WTC11 (cell line): ENCODE measurements at regions not wholly inside any gene's neighbourhood (a gene's known extent, or its start where the extent isn't known, plus 50 kb on each side); places are given as distances from the start of the nearest gene placed in this dataset.

Experiments used
- ATAC-seq: fragments of 200-7000 bp; cut with Tn5 transposase; 2 replicates; pipeline ENCODE4 v1.10.0; 2021; ENCODE audit warnings: mild to moderate bottlenecking, moderate library complexity
- CTCF ChIA-PET: fragments of 300-600 bp; sonication (Branson Sonifier 250); formaldehyde crosslinking; loops from one replicate; lab custom pipeline; 2021; ENCODE audit warnings: antibody characterized with exemption; lab: Charles Lee
- POLR2A ChIA-PET: fragments of 350-600 bp; sonication (Branson Sonifier 250); formaldehyde crosslinking; loops from one replicate; lab custom pipeline; 2021; ENCODE audit warnings: antibody characterized with exemption; lab: Charles Lee
- DNase-seq: peaks from one replicate; pipeline ENCODE4 v3.0.0; 2021; ENCODE audit warnings: low spot score
- H3K27ac Mint-ChIP-seq: 2 replicates; pipeline ENCODE4 v1.8.0; 2021; ENCODE audit warnings: mixed read lengths
- H3K27me3 Mint-ChIP-seq: 2 replicates; pipeline ENCODE4 v1.8.0; 2021; ENCODE audit warnings: low read depth, mild to moderate bottlenecking, moderate library complexity, mixed read lengths
- H3K36me3 Mint-ChIP-seq: 2 replicates; pipeline ENCODE4 v1.8.0; 2021; ENCODE audit warnings: mixed read lengths
- H3K4me1 Mint-ChIP-seq: 2 replicates; pipeline ENCODE4 v1.8.0; 2022; ENCODE audit warnings: mixed read lengths
- H3K4me3 Mint-ChIP-seq: 2 replicates; pipeline ENCODE4 v1.8.0; 2021; ENCODE audit warnings: mild to moderate bottlenecking, moderate library complexity, mixed read lengths
- H3K9me3 Mint-ChIP-seq: 2 replicates; pipeline ENCODE4 v1.8.0; 2021; ENCODE audit warnings: mixed read lengths
- ATF2 ChIP-seq: sonication (generic); formaldehyde crosslinking; IDR thresholded peaks from 2 replicates; pipeline ENCODE4 v1.8.1; 2022; ENCODE audit warnings: low read depth, missing genetic modification reagents, borderline replicate concordance
- CTCF ChIP-seq: fragments of 200-600 bp; IDR thresholded peaks from 2 replicates; pipeline ENCODE4 v1.8.0; 2022; ENCODE audit warnings: antibody characterized with exemption
- E2F4 ChIP-seq: sonication (generic); formaldehyde crosslinking; IDR thresholded peaks from 2 replicates; pipeline ENCODE4 v1.8.1; 2022; ENCODE audit warnings: low read depth, mild to moderate bottlenecking, moderate library complexity, missing genetic modification reagents, borderline replicate concordance
- ERG ChIP-seq: fragments of 250-450 bp; sonication (Bioruptor Pico); IDR thresholded peaks from 2 replicates; pipeline ENCODE4 v1.8.0; 2021; ENCODE audit warnings: mild to moderate bottlenecking
- KAT7 ChIP-seq: sonication (generic); formaldehyde crosslinking; IDR thresholded peaks from 2 replicates; pipeline ENCODE4 v1.8.1; 2023; ENCODE audit warnings: missing genetic modification reagents, mild to moderate bottlenecking, borderline replicate concordance
- MYBL2 ChIP-seq: sonication (generic); formaldehyde crosslinking; IDR thresholded peaks from 2 replicates; pipeline ENCODE4 v1.8.1; 2023; ENCODE audit warnings: mild to moderate bottlenecking, moderate library complexity, missing genetic modification reagents
- NFATC4 ChIP-seq: fragments of 250-450 bp; sonication (Bioruptor Pico); IDR thresholded peaks from 2 replicates; pipeline ENCODE4 v1.9.0; 2021; ENCODE audit warnings: mild to moderate bottlenecking
- NFE2L1 ChIP-seq: sonication (generic); formaldehyde crosslinking; IDR thresholded peaks from 2 replicates; pipeline ENCODE4 v1.8.1; 2023; ENCODE audit warnings: missing genetic modification reagents
- NFYB ChIP-seq: sonication (generic); formaldehyde crosslinking; conservative IDR thresholded peaks from 2 replicates; pipeline ENCODE4 v1.8.0; 2022; ENCODE audit warnings: low read depth, missing genetic modification reagents
- PRDM15 ChIP-seq: sonication (generic); formaldehyde crosslinking; IDR thresholded peaks from 2 replicates; pipeline ENCODE4 v1.8.0; 2022; ENCODE audit warnings: missing genetic modification reagents
- PRRX2 ChIP-seq: fragments of 250-450 bp; sonication (Bioruptor Pico); IDR thresholded peaks from 2 replicates; pipeline ENCODE4 v1.8.0; 2021; ENCODE audit warnings: mild to moderate bottlenecking
- STAT6 ChIP-seq: sonication (generic); formaldehyde crosslinking; conservative IDR thresholded peaks from 2 replicates; pipeline ENCODE4 v1.8.1; 2023; ENCODE audit warnings: mild to moderate bottlenecking, low read depth, missing genetic modification reagents, moderate library complexity
- ZBTB21 ChIP-seq: sonication (generic); formaldehyde crosslinking; IDR thresholded peaks from 2 replicates; pipeline ENCODE4 v1.8.1; 2023; ENCODE audit warnings: mild to moderate bottlenecking, missing genetic modification reagents, borderline replicate concordance
- ZNF121 ChIP-seq: sonication (generic); formaldehyde crosslinking; IDR thresholded peaks from 2 replicates; pipeline ENCODE4 v1.8.0; 2023; ENCODE audit warnings: missing genetic modification reagents
- ZNF232 ChIP-seq: sonication (generic); formaldehyde crosslinking; IDR thresholded peaks from 2 replicates; pipeline ENCODE4 v1.8.0; 2022; ENCODE audit warnings: mild to moderate bottlenecking, missing genetic modification reagents
- ZNF281 ChIP-seq: sonication (generic); formaldehyde crosslinking; IDR thresholded peaks from 2 replicates; pipeline ENCODE4 v1.8.0; 2023; ENCODE audit warnings: mild to moderate bottlenecking, missing genetic modification reagents

GRCh38 chr2:136175868-136176267 lies 57.9 kb upstream of the CXCR4 start (continued):
- TF ChIP-seq STAT6 (CRISPR knock-in tag) (no peak), ZNF232 (no peak), ATF2 (CRISPR knock-in tag) (no peak), MYBL2 (CRISPR knock-in tag) (no peak), NFE2L1 (CRISPR knock-in tag) (no peak), ZNF281 (CRISPR knock-in tag) (no peak), ZBTB21 (CRISPR knock-in tag) (no peak), E2F4 (CRISPR knock-in tag) (no peak), NFATC4 (CRISPR knock-in tag) (no peak), NFYB (CRISPR knock-in tag) (no peak), PRDM15 (CRISPR knock-in tag) (no peak), CTCF (no peak)

- H3K9me3 Mint-ChIP-seq: peaks cover 13% of the 10 kb centered on the region
- H3K36me3 Mint-ChIP-seq: no peaks in the 10 kb centered on the region
- peaks cover 9% of the 10 kb centered on the region for H3K4me1 Mint-ChIP-seq
- TF ChIP-seq KAT7 (no peak), ERG (CRISPR knock-in tag) (no peak), PRRX2 (CRISPR knock-in tag) (no peak), ZNF121 (CRISPR knock-in tag) (no peak)
- ATAC-seq (no peak), DNase-seq (no peak)
- no peak overlapping the region for H3K27ac Mint-ChIP-seq
- ChIA-PET POLR2A (no interaction called here), CTCF (no interaction called here)
- no peaks in the 10 kb centered on the region; the same call in 1 of the 2 replicates for H3K27me3 Mint-ChIP-seq
- no peak overlapping the region for H3K4me3 Mint-ChIP-seq
Measured at GRCh38 chr2:136175466-136175865, 57.5 kb upstream of the CXCR4 start.
